Subcutaneous abdominal adipose tissue (tissue), 5 donors: ENCODE measurements at regions not wholly inside any gene's neighbourhood (a gene's known extent, or its start where the extent isn't known, plus 50 kb on each side); places are given as distances from the start of the nearest gene placed in this dataset.

Source experiments
- H3K27ac ChIP-seq: one replicate; pipeline ENCODE4 v1.7.0; 2013; ENCODE audit warnings: low read depth, mild to moderate bottlenecking, inconsistent platforms, low read length, moderate library complexity
- H3K27me3 ChIP-seq, 5 donors: one replicate each; pipeline ENCODE4 v1.7.0; 2013; ENCODE audit warnings: low read length in 5 of 5, inconsistent platforms in 1 of 5; ENCODE audit not compliant: control insufficient read depth in 5 of 5, insufficient read depth in 4 of 5
- H3K36me3 ChIP-seq, 5 donors: one replicate each; pipeline ENCODE4 v1.7.0; 2013; ENCODE audit warnings: low read length in 5 of 5; ENCODE audit not compliant: control insufficient read depth in 5 of 5, insufficient read depth in 5 of 5
- H3K4me1 ChIP-seq, 5 donors: one replicate each; pipeline ENCODE4 v1.7.0; 2013; ENCODE audit warnings: low read length in 5 of 5, mild to moderate bottlenecking in 3 of 5, moderate library complexity in 1 of 5; ENCODE audit not compliant: control insufficient read depth in 5 of 5, insufficient read depth in 5 of 5
- H3K4me3 ChIP-seq, 5 donors: one replicate each; pipeline ENCODE4 v1.7.0; 2013; ENCODE audit warnings: low read length in 5 of 5, low read depth in 1 of 5
- H3K9ac ChIP-seq, 5 donors: one replicate each; pipeline ENCODE4 v1.7.0; 2013; ENCODE audit warnings: low read length in 5 of 5, mild to moderate bottlenecking in 4 of 5, moderate library complexity in 3 of 5
- H3K9me3 ChIP-seq, 5 donors: one replicate each; pipeline ENCODE4 v1.7.0; 2013; ENCODE audit warnings: low read length in 5 of 5; ENCODE audit not compliant: control insufficient read depth in 5 of 5
- donor health status: healthy.
- donor health status: healthy.
- donor health status: healthy.
- donor health status: healthy.
- donor health status: healthy.

DNA sequence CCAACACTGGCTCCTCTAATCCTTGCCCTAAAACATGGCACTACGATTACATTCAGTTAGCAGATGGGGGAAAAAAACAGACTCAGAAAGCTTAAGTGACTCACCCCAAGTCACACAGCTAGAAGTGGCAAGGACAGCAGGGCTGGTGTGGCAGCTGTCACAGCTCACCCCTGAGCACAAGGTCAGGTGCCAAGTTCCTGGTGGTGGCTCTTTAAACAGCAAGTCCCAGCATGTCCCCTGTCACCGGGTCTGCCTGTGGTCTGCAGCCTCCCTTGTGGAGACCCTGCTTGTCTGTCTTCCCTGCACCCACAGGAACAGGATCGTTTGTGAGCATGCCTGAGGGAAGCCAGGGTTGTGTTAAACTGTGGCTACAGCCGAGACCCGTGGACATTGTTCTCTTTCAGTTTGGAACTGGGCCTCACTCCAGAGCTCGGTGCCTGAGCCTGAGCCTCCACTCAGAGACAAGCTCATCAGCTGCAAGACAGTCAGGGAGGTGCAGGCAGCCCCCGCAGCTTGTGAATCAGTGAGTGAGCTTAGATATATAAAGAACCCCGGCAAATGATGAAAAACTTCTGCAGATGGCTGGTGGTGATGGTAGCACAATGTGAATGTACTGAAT lies 260.8 kb downstream of the BCOR start:
- H3K27ac ChIP-seq = no peak overlapping the region
- H3K4me3 ChIP-seq = no peak overlapping the region
- no peaks in the 10 kb centered on the region for H3K36me3 ChIP-seq
- peaks cover 0 to 3% (median 0%) of the 10 kb centered on the region in 5 donors for H3K9me3 ChIP-seq
- H3K27me3 ChIP-seq = peaks cover 5 to 44% (median 27%) of the 10 kb centered on the region in 5 donors
- no peaks in the 10 kb centered on the region for H3K4me1 ChIP-seq
- H3K9ac ChIP-seq = no peak overlapping the region

DNA sequence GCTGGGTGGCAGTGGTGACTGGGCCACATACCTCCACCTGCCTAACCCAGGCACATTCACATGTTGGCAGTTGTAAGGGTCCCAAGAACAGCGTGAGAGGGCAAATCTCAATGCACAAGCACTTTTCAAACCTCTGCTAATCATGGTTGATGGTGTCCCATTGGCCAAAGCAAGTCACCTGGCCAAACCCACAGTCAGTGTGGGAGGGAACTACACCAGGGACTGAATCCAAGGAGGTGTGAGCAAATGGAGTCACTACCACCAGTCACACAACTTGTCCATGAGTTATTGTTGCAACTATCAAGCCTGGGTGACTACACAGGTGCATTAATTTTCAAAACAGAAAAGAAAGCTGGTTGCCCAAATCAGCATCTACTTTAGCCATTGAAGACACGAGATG lies 260.1 kb downstream of the BCOR start:
- Histone ChIP-seq H3K4me3 (no peak overlapping the region), H3K4me1 (no peaks in the 10 kb centered on the region), H3K36me3 (no peaks in the 10 kb centered on the region), H3K9me3 (peaks cover 0 to 3% (median 0%) of the 10 kb centered on the region in 5 donors), H3K27me3 (peaks cover 5 to 37% (median 24%) of the 10 kb centered on the region in 5 donors), H3K27ac (no peak overlapping the region), H3K9ac (no peak overlapping the region)

DNA sequence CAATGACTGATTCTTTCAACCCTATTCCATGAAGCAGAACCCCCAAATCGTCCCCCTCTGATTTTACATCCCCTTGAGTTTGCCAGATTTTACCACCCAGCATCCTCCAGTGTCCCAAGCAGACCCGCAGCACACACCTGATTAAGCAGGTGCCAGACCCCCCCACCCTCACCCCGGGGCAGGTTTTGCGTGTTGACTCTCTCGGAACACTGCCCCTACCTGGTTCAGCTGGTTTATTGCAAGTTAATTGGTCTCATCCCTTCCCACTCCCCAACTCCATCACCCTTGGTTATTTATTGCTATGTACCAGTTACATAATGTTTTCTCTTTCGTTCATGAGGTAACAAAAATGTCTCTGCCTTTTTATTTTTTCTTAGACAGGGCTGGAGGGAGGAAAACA lies 258.4 kb downstream of the BCOR start:
- no peaks in the 10 kb centered on the region for H3K4me1 ChIP-seq
- H3K9ac ChIP-seq = no peak overlapping the region
- H3K27ac ChIP-seq = no peak overlapping the region
- H3K27me3 ChIP-seq = peaks cover 5 to 36% (median 21%) of the 10 kb centered on the region in 5 donors
- no peaks in the 10 kb centered on the region for H3K36me3 ChIP-seq
- H3K4me3 ChIP-seq = no peak overlapping the region
- peaks cover 0 to 3% (median 0%) of the 10 kb centered on the region in 5 donors for H3K9me3 ChIP-seq

- Histone ChIP-seq H3K4me3 (no peak overlapping the region), H3K9me3 (peaks cover 0 to 3% (median 0%) of the 10 kb centered on the region in 5 donors), H3K9ac (no peak overlapping the region), H3K27me3 (peaks cover 5 to 33% (median 21%) of the 10 kb centered on the region in 5 donors), H3K4me1 (no peaks in the 10 kb centered on the region), H3K36me3 (no peaks in the 10 kb centered on the region), H3K27ac (no peak overlapping the region)
Measured at GRCh38 chrX:39840133-39840532, 257.6 kb downstream of the BCOR start.

GRCh38 chrX:39840581-39841093 lies 257.1 kb downstream of the BCOR start:
- H3K4me1 ChIP-seq = no peaks in the 10 kb centered on the region
- peaks cover 5 to 31% (median 23%) of the 10 kb centered on the region in 5 donors for H3K27me3 ChIP-seq
- no peaks in the 10 kb centered on the region for H3K36me3 ChIP-seq
- no peak overlapping the region for H3K4me3 ChIP-seq
- no peak overlapping the region for H3K9ac ChIP-seq
- no peak overlapping the region for H3K27ac ChIP-seq
- peaks cover 0 to 3% (median 0%) of the 10 kb centered on the region in 5 donors for H3K9me3 ChIP-seq

GRCh38 chrX:39841604-39842003 lies 256.2 kb downstream of the BCOR start:
- Histone ChIP-seq H3K9ac (no peak overlapping the region), H3K9me3 (peaks cover 0 to 2% (median 0%) of the 10 kb centered on the region in 5 donors), H3K27me3 (peaks cover 5 to 26% (median 25%) of the 10 kb centered on the region in 5 donors), H3K4me1 (no peaks in the 10 kb centered on the region), H3K36me3 (no peaks in the 10 kb centered on the region), H3K4me3 (no peak overlapping the region), H3K27ac (no peak overlapping the region)

DNA sequence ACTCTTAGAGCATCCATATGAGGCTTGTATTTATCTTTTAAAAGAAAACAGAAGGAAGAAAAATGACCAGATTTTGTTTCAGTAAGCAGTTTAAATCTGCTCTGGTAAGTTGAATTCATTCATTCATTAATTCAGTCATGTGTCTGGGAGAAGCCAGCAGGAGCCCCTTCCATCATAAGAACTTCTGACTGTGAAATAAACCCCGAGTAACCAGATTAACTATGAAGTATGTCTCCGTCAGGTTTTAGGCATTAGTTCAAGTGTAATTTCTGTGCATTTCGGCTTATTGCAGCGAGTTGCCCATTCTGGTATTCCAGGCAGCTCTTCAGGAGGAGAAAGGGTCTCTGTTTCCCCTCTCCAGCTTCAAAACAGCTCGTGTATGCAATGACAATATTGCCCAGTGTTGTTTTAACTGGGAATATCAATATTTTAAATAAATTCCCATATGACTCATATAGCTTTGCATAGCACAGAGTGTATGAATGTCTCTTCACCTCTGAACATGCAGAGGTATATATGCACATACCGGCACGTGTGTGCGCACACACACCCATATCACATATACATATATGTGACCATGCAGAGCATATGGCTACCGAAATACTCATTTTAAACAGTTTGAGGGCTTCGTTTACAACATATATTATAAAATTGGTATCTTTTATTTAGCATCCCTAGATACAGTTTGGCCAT lies 255.3 kb downstream of the BCOR start:
- no peaks in the 10 kb centered on the region for H3K36me3 ChIP-seq
- no peak overlapping the region for H3K9ac ChIP-seq
- H3K9me3 ChIP-seq = peaks cover 0 to 3% (median 0%) of the 10 kb centered on the region in 5 donors
- H3K27me3 ChIP-seq = peaks cover 5 to 24% (median 19%) of the 10 kb centered on the region in 5 donors
- H3K4me3 ChIP-seq = no peak overlapping the region
- no peak overlapping the region for H3K27ac ChIP-seq
- H3K4me1 ChIP-seq = no peaks in the 10 kb centered on the region

DNA sequence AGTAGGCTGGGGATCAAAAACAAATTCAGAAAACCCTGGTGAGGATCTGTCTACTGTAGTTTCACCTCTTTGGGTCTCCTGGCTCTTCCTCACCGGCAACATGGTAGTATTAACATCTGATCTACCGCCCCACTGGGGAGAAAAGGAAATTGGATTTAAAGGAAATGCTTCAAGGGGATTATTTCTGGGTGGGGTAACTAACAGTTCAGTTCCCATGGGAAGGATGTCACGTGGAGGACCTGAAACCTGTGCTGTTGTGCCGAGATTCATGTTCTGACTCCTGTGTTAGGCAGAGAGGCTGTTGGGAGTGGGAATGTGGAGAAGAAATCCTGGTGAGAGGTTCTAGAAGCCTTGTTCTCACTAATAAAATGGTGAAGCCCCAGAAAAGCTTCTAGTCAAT lies 254.4 kb downstream of the BCOR start:
- no peak overlapping the region for H3K4me3 ChIP-seq
- H3K36me3 ChIP-seq = no peaks in the 10 kb centered on the region
- no peak overlapping the region for H3K27ac ChIP-seq
- H3K27me3 ChIP-seq = peaks cover 5 to 22% (median 17%) of the 10 kb centered on the region in 5 donors
- H3K4me1 ChIP-seq = no peaks in the 10 kb centered on the region
- no peak overlapping the region for H3K9ac ChIP-seq
- peaks cover 0 to 3% (median 0%) of the 10 kb centered on the region in 5 donors for H3K9me3 ChIP-seq

GRCh38 chrX:39845233-39845632 lies 252.5 kb downstream of the BCOR start:
- Histone ChIP-seq H3K9ac (no peak overlapping the region), H3K36me3 (no peaks in the 10 kb centered on the region), H3K4me1 (no peaks in the 10 kb centered on the region), H3K9me3 (peaks cover 0 to 3% (median 0%) of the 10 kb centered on the region in 5 donors), H3K4me3 (no peak overlapping the region), H3K27me3 (peaks cover 3 to 18% (median 11%) of the 10 kb centered on the region in 5 donors), H3K27ac (no peak overlapping the region)

- H3K27me3 ChIP-seq = peaks cover 0 to 17% (median 5%) of the 10 kb centered on the region in 5 donors
- no peak overlapping the region for H3K4me3 ChIP-seq
- no peak overlapping the region for H3K27ac ChIP-seq
- no peak overlapping the region for H3K9ac ChIP-seq
- H3K36me3 ChIP-seq = no peaks in the 10 kb centered on the region
- H3K4me1 ChIP-seq = no peaks in the 10 kb centered on the region
- H3K9me3 ChIP-seq = peaks cover 0 to 4% (median 0%) of the 10 kb centered on the region in 5 donors
Measured at GRCh38 chrX:39846460-39846859, 251.3 kb downstream of the BCOR start.
